Thoracic aorta (tissue), 2 donors: ENCODE measurements at regions not wholly inside any gene's neighbourhood (a gene's known extent, or its start where the extent isn't known, plus 50 kb on each side); places are given as distances from the start of the nearest gene placed in this dataset.

ENCODE experiments used
- ATAC-seq: fragments of 150-250 bp; one replicate; pipeline ENCODE4 v1.8.0; 2017; ENCODE audit warnings: low read depth; ENCODE audit not compliant: insufficient number of reproducible peaks, low FRiP score
- DNase-seq: peaks from one replicate; pipeline ENCODE4 v3.0.0-alpha.2; 2020; ENCODE audit warnings: low spot score
- H3K27ac ChIP-seq, 2 donors: fragments of 200-600 bp; sonication (generic); 1 replicate in 1 of 2; 2 replicates in 1 of 2; pipeline ENCODE4 v1.5.1; 2016; ENCODE audit warnings: mild to moderate bottlenecking in 2 of 2, moderate library complexity in 2 of 2
- H3K27me3 ChIP-seq: fragments of 200-600 bp; sonication (generic); replicated peaks from 2 replicates; pipeline ENCODE4 v1.6.0; 2016; ENCODE audit warnings: mild to moderate bottlenecking; ENCODE audit not compliant: insufficient read depth
- H3K36me3 ChIP-seq: fragments of 200-600 bp; sonication (generic); one replicate; pipeline ENCODE4 v1.5.1; 2016
- H3K4me1 ChIP-seq, 2 donors: fragments of 200-600 bp; sonication (generic); 1 replicate in 1 of 2; 2 replicates in 1 of 2; pipeline versions ENCODE4 v1.5.1 to v1.6.0; 2016; ENCODE audit warnings: low read depth in 2 of 2, mild to moderate bottlenecking in 1 of 2; ENCODE audit not compliant: control insufficient read depth in 1 of 2
- H3K4me3 ChIP-seq: fragments of 200-600 bp; sonication (generic); 2 replicates; pipeline ENCODE4 v1.5.1; 2016; ENCODE audit warnings: mild to moderate bottlenecking
- H3K9me3 ChIP-seq: fragments of 200-600 bp; sonication (generic); 2 replicates; pipeline ENCODE4 v1.5.1; 2016
- CTCF ChIP-seq: fragments of 200-600 bp; sonication (generic); IDR thresholded peaks from one replicate; pipeline ENCODE4 v1.5.1; 2019; ENCODE audit warnings: antibody characterized with exemption

- Histone ChIP-seq H3K36me3 (no peaks in the 10 kb centered on the region), H3K27ac (no peak overlapping the region), H3K4me3 (no peak overlapping the region), H3K27me3 (no peaks in the 10 kb centered on the region), H3K4me1 (peaks cover 0 to 13% of the 10 kb centered on the region in 2 donors), H3K9me3 (no peaks in the 10 kb centered on the region)
- no peak for ATAC-seq
- no peak for DNase-seq
- TF ChIP-seq CTCF: no peak
Measured at GRCh38 chr6:150316936-150317335, 51.9 kb upstream of the IYD start.
